CD14-positive monocyte (primary cell): ENCODE measurements at regions not wholly inside any gene's neighbourhood (a gene's known extent, or its start where the extent isn't known, plus 50 kb on each side); places are given as distances from the start of the nearest gene placed in this dataset.
A peak's percentile ranks its signal among the peaks of the same experiment; 100 is the strongest.

Experiments
- DNase-seq, 3 donors: peaks; one replicate each; pipeline ENCODE4 v3.0.0-alpha.2; 2011 to 2022
- H2AFZ ChIP-seq: 2 replicates; pipeline ENCODE4 v1.6.0; 2012; ENCODE audit warnings: mild to moderate bottlenecking, low read depth, low read length, inconsistent platforms; ENCODE audit not compliant: insufficient read depth, poor library complexity, severe bottlenecking
- H3K27ac ChIP-seq, 2 donors: 1 replicate in 1 of 2; 2 replicates in 1 of 2; pipeline ENCODE4 v1.5.1; 2012 to 2013; ENCODE audit warnings: low read length in 2 of 2, control low read depth in 1 of 2, inconsistent platforms in 1 of 2, low read depth in 1 of 2, mild to moderate bottlenecking in 1 of 2
- H3K27me3 ChIP-seq, 2 donors: one replicate each; pipeline versions ENCODE4 v1.6.0 to v1.6.1; 2011 to 2013; ENCODE audit warnings: low read length in 2 of 2; ENCODE audit not compliant: control insufficient read depth in 2 of 2, insufficient read depth in 2 of 2
- H3K36me3 ChIP-seq, 2 donors: replicated peaks in 1 of 2; 1 replicate in 1 of 2; 2 replicates in 1 of 2; pipeline versions ENCODE4 v1.5.1 to v1.6.1; 2012 to 2013; ENCODE audit warnings: low read length in 2 of 2, control low read depth in 1 of 2, inconsistent platforms in 1 of 2, mild to moderate bottlenecking in 1 of 2; ENCODE audit not compliant: insufficient read depth in 2 of 2, control insufficient read depth in 1 of 2
- H3K4me1 ChIP-seq, 2 donors: 1 replicate in 1 of 2; 2 replicates in 1 of 2; pipeline versions ENCODE4 v1.5.1 to v1.6.1; 2012 to 2013; ENCODE audit warnings: low read length in 2 of 2, control low read depth in 1 of 2, inconsistent platforms in 1 of 2, mild to moderate bottlenecking in 1 of 2, moderate library complexity in 1 of 2; ENCODE audit not compliant: insufficient read depth in 2 of 2, control insufficient read depth in 1 of 2
- H3K4me2 ChIP-seq: replicated peaks from 2 replicates; pipeline ENCODE3; 2012; ENCODE audit warnings: low read length, moderate library complexity, mild to moderate bottlenecking; ENCODE audit not compliant: poor library complexity, severe bottlenecking; ENCODE audit errors: extremely low read depth
- H3K4me3 ChIP-seq, 3 experiments: fragments of 200-600 bp in 1 of 3; sonication (generic) in 1 of 3; replicated peaks in 1 of 3; 1 replicate in 2 of 3; 2 replicates in 1 of 3; pipeline ENCODE4 v1.5.1; 2011 to 2013; ENCODE audit warnings: low read length in 3 of 3, mild to moderate bottlenecking in 3 of 3, control low read depth in 2 of 3, low read depth in 2 of 3, inconsistent platforms in 1 of 3, moderate library complexity in 1 of 3
- H3K79me2 ChIP-seq: 2 replicates; pipeline ENCODE4 v1.6.0; 2012; ENCODE audit warnings: mild to moderate bottlenecking, control low read depth, inconsistent platforms, low read length, moderate library complexity; ENCODE audit not compliant: insufficient read depth
- H3K9ac ChIP-seq: 2 replicates; pipeline ENCODE4 v1.6.0; 2017; ENCODE audit warnings: low read length, mild to moderate bottlenecking; ENCODE audit not compliant: insufficient read depth, poor library complexity, severe bottlenecking
- H3K9me3 ChIP-seq, 2 donors: replicated peaks in 1 of 2; 1 replicate in 1 of 2; 2 replicates in 1 of 2; pipeline versions ENCODE4 v1.5.1 to v1.6.1; 2012 to 2013; ENCODE audit warnings: low read length in 2 of 2, control low read depth in 1 of 2; ENCODE audit not compliant: control insufficient read depth in 1 of 2, insufficient read depth in 1 of 2
- H4K20me1 ChIP-seq: 2 replicates; pipeline ENCODE4 v1.6.0; 2012; ENCODE audit warnings: mild to moderate bottlenecking, low read length, control low read depth, moderate library complexity; ENCODE audit not compliant: insufficient read depth
- H3K27ac Mint-ChIP-seq, 7 donors: one replicate each; pipeline ENCODE4 v1.8.0; 2020; ENCODE audit warnings: mild to moderate bottlenecking in 7 of 7, mixed read lengths in 7 of 7, moderate library complexity in 6 of 7, inconsistent platforms in 2 of 7
- H3K27me3 Mint-ChIP-seq, 3 donors: one replicate each; pipeline ENCODE4 v1.8.0; 2021 to 2022; ENCODE audit warnings: low read depth in 3 of 3, mild to moderate bottlenecking in 3 of 3, mixed read lengths in 3 of 3, moderate library complexity in 3 of 3, inconsistent platforms in 1 of 3
- H3K36me3 Mint-ChIP-seq, 2 donors: one replicate each; pipeline ENCODE4 v1.8.0; 2020; ENCODE audit warnings: mixed read lengths in 2 of 2, inconsistent platforms in 1 of 2, mild to moderate bottlenecking in 1 of 2
- H3K4me1 Mint-ChIP-seq: one replicate; pipeline ENCODE4 v1.8.0; 2020; ENCODE audit warnings: mild to moderate bottlenecking, mixed read lengths
- H3K4me3 Mint-ChIP-seq, 2 donors: one replicate each; pipeline ENCODE4 v1.8.0; 2020; ENCODE audit warnings: mild to moderate bottlenecking in 2 of 2, mixed read lengths in 2 of 2, moderate library complexity in 1 of 2
- H3K9me3 Mint-ChIP-seq, 7 donors: one replicate each; pipeline ENCODE4 v1.8.0; 2020 to 2022; ENCODE audit warnings: mixed read lengths in 7 of 7, mild to moderate bottlenecking in 6 of 7, moderate library complexity in 6 of 7, inconsistent platforms in 2 of 7
- WGBS: methylation state at CpG from one replicate; pipeline ENCODE4 v1.1.5; 2013; ENCODE audit warnings: missing lambda C conversion rate; ENCODE audit not compliant: insufficient coverage; 5-methylcytosine and 5-hydroxymethylcytosine counted together
- intact Hi-C, 2 donors: fragments of 100-400 bp; cut with micrococcal nuclease; formaldehyde crosslinking; loops; one replicate each; pipeline versions ENCODE4 v1.15.0 to v1.15.1; 2023
- TF ChIP-seq, protein P1 (sequence below): fragments of 200-600 bp; IDR thresholded peaks from one replicate; pipeline ENCODE4 v1.8.0; 2022; ENCODE audit warnings: antibody characterized with exemption, mild to moderate bottlenecking

DNA sequence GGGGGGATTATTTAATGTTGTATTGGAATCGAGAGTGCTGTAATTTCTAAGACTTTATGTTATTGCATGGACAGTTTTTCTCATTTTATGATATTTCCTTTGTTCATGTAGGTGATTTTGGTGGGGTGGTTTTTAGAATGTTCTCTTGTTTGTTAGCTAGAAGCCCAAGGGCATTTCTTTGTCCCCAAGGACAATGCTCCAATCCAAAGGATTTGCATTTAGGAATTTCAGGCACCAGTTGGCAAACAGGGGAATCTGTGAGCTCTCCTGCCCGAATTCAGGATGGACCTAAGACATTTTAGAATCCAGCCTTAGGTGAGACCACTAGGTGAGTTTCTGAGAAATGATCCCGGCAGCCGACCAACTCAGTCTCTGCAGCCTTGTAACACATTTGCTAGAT is 324.9 kb downstream of the KCNRG start:
- no peak overlapping the region for H3K4me3 Mint-ChIP-seq
- H3K4me1 Mint-ChIP-seq = peaks cover 33% of the 10 kb centered on the region
- H3K27me3 ChIP-seq = no peaks in the 10 kb centered on the region

DNA sequence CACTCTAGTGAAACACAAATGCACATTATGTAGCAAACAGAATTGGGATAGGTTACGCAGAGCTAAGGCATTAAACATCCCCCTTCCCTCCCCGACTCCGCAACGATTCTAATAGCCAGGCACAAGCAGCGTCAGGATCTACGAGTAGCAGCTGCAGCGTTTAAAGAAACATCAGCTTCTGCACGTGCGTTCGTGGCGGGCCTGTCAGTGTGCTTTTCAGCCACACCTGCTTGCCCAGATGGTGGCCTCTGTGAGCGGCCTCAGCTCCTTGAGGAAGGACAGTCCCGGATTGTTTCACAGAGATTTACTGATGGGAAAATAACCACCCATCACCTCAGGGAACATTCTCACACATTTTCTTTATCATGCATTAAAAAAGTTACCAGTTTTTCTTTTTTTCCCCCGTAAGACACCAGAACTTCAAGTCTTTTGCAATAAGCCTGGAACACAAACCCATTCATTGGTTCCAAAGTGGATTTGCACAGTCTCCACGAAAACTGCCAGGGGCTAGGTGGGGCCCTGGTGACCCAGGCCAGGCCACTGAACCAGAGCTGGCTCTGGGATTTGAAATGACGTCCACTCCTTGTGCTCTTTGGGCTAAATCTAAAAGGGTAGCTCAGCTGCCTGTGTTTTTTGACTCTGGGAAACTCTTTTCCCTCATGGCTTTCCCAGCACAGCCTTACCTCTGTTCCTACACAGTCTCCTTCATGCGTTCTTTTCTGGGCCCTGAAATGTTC is 325.5 kb downstream of the KCNRG start:
- no peak overlapping the region for H3K4me2 ChIP-seq
- intact Hi-C loops = no loop called here
- H3K27me3 ChIP-seq = no peaks in the 10 kb centered on the region
- no peak for DNase-seq
- no peaks in the 10 kb centered on the region for H3K79me2 ChIP-seq
- H3K27ac Mint-ChIP-seq = peak overlapping the region in 1 of 7 donors; percentile 17
- H4K20me1 ChIP-seq = no peaks in the 10 kb centered on the region
- TF ChIP-seq, protein P1, sequence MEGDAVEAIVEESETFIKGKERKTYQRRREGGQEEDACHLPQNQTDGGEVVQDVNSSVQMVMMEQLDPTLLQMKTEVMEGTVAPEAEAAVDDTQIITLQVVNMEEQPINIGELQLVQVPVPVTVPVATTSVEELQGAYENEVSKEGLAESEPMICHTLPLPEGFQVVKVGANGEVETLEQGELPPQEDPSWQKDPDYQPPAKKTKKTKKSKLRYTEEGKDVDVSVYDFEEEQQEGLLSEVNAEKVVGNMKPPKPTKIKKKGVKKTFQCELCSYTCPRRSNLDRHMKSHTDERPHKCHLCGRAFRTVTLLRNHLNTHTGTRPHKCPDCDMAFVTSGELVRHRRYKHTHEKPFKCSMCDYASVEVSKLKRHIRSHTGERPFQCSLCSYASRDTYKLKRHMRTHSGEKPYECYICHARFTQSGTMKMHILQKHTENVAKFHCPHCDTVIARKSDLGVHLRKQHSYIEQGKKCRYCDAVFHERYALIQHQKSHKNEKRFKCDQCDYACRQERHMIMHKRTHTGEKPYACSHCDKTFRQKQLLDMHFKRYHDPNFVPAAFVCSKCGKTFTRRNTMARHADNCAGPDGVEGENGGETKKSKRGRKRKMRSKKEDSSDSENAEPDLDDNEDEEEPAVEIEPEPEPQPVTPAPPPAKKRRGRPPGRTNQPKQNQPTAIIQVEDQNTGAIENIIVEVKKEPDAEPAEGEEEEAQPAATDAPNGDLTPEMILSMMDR = no peak
- H3K4me1 ChIP-seq = peaks cover 22 to 29% of the 10 kb centered on the region in 2 donors
- peaks cover 5 to 7% of the 10 kb centered on the region in 2 donors for H3K9me3 ChIP-seq
- WGBS = 96% methylated on average over 15 of the region's 17 CpGs
- peaks cover 3 to 12% (median 5%) of the 10 kb centered on the region in 7 donors for H3K9me3 Mint-ChIP-seq
- no peak overlapping the region for H3K4me3 Mint-ChIP-seq
- peaks cover 0 to 8% of the 10 kb centered on the region in 2 donors for H3K36me3 Mint-ChIP-seq
- H3K9ac ChIP-seq = no peak overlapping the region
- H3K36me3 ChIP-seq = no peaks in the 10 kb centered on the region
- H3K4me3 ChIP-seq = no peak overlapping the region
- H3K27me3 Mint-ChIP-seq = peaks cover 0 to 6% (median 3%) of the 10 kb centered on the region in 3 donors
- no peak overlapping the region for H2AFZ ChIP-seq
- H3K27ac ChIP-seq = no peak overlapping the region
- H3K4me1 Mint-ChIP-seq = peaks cover 28% of the 10 kb centered on the region

More for the DNA sequence above, 324.9 kb downstream of the KCNRG start:
- Histone ChIP-seq H3K79me2 (no peaks in the 10 kb centered on the region), H3K27ac (no peak overlapping the region), H3K4me1 (peaks cover 28 to 34% of the 10 kb centered on the region in 2 donors), H3K9ac (no peak overlapping the region), H2AFZ (no peak overlapping the region), H4K20me1 (no peaks in the 10 kb centered on the region), H3K4me2 (no peak overlapping the region), H3K9me3 (peaks cover 5 to 7% of the 10 kb centered on the region in 2 donors), H3K36me3 (no peaks in the 10 kb centered on the region), H3K4me3 (no peak overlapping the region)
- 100% methylated on average over 2 of the region's 4 CpGs for WGBS
- H3K36me3 Mint-ChIP-seq = peaks cover 0 to 8% of the 10 kb centered on the region in 2 donors
- peaks cover 0 to 6% (median 3%) of the 10 kb centered on the region in 3 donors for H3K27me3 Mint-ChIP-seq
- H3K27ac Mint-ChIP-seq = no peak overlapping the region
- intact Hi-C loops = no loop called here
- no peak for DNase-seq
- H3K9me3 Mint-ChIP-seq = peaks cover 3 to 12% (median 5%) of the 10 kb centered on the region in 7 donors
- TF ChIP-seq, protein P1 = no peak
